Neural progenitor cell (in vitro differentiated cells): ENCODE measurements at regions not wholly inside any gene's neighbourhood (a gene's known extent, or its start where the extent isn't known, plus 50 kb on each side); places are given as distances from the start of the nearest gene placed in this dataset.

Experiments
- DNase-seq: peaks from one replicate; pipeline ENCODE4 v3.0.0-alpha.2; 2016; ENCODE audit warnings: low spot score
- H2AFZ ChIP-seq: fragments of 200-600 bp; sonication (generic); replicated peaks from 2 replicates; pipeline ENCODE4 v1.6.1; 2016; ENCODE audit warnings: antibody characterized with exemption
- H3F3A ChIP-seq: fragments of 200-600 bp; sonication (generic); 2 replicates; pipeline ENCODE4 v1.6.1; 2016; ENCODE audit warnings: antibody characterized with exemption, low read depth
- H3K27ac ChIP-seq: fragments of 200-600 bp; sonication (generic); 2 replicates; pipeline ENCODE4 v1.5.1; 2016; ENCODE audit warnings: mild to moderate bottlenecking
- H3K27me3 ChIP-seq: fragments of 200-600 bp; sonication (generic); 2 replicates; pipeline ENCODE4 v1.6.1; 2016; ENCODE audit warnings: mild to moderate bottlenecking, moderate library complexity
- H3K36me3 ChIP-seq: fragments of 200-600 bp; sonication (generic); 2 replicates; pipeline ENCODE4 v1.5.1; 2016
- H3K4me1 ChIP-seq: fragments of 200-600 bp; sonication (generic); 2 replicates; pipeline ENCODE4 v1.6.1; 2016; ENCODE audit warnings: mixed run types
- H3K4me2 ChIP-seq: fragments of 200-600 bp; sonication (generic); 2 replicates; pipeline ENCODE4 v1.6.1; 2016
- H3K4me3 ChIP-seq: fragments of 200-600 bp; sonication (generic); 2 replicates; pipeline ENCODE4 v1.5.1; 2016
- H3K79me2 ChIP-seq: fragments of 200-600 bp; sonication (generic); 2 replicates; pipeline ENCODE4 v1.6.1; 2016; ENCODE audit warnings: low read depth
- H3K9ac ChIP-seq: fragments of 200-600 bp; sonication (generic); 2 replicates; pipeline ENCODE4 v1.6.1; 2016
- H3K9me3 ChIP-seq: fragments of 200-600 bp; sonication (generic); 2 replicates; pipeline ENCODE4 v1.5.1; 2016; ENCODE audit warnings: low read depth
- H4K20me1 ChIP-seq: fragments of 200-600 bp; sonication (generic); 2 replicates; pipeline ENCODE4 v1.6.1; 2016; ENCODE audit warnings: low read depth
- H3K27ac Mint-ChIP-seq: 3 replicates; pipeline ENCODE4 v1.8.0; 2021; ENCODE audit warnings: mixed read lengths
- H3K27me3 Mint-ChIP-seq: 2 replicates; pipeline ENCODE4 v1.8.0; 2022; ENCODE audit warnings: low read depth, mild to moderate bottlenecking, inconsistent platforms, moderate library complexity, mixed read lengths; ENCODE audit not compliant: insufficient read depth
- H3K36me3 Mint-ChIP-seq: 3 replicates; pipeline ENCODE4 v1.8.0; 2021; ENCODE audit warnings: mixed read lengths
- H3K4me1 Mint-ChIP-seq: 3 replicates; pipeline ENCODE4 v1.8.0; 2021; ENCODE audit warnings: mixed read lengths
- H3K4me3 Mint-ChIP-seq: 3 replicates; pipeline ENCODE4 v1.8.0; 2021; ENCODE audit warnings: mild to moderate bottlenecking, moderate library complexity, mixed read lengths
- H3K9me3 Mint-ChIP-seq: 3 replicates; pipeline ENCODE4 v1.8.0; 2020; ENCODE audit warnings: mixed read lengths
- CTCF ChIP-seq: fragments of 200-600 bp; sonication (generic); IDR thresholded peaks from 2 replicates; pipeline ENCODE4 v1.5.1; 2017; ENCODE audit warnings: antibody characterized with exemption, mild to moderate bottlenecking
- EZH2 ChIP-seq: fragments of 200-600 bp; sonication (generic); IDR thresholded peaks from 2 replicates; pipeline ENCODE4 v1.6.1; 2017; ENCODE audit warnings: antibody characterized with exemption, mild to moderate bottlenecking, moderate library complexity
- EZH2phosphoT487 ChIP-seq: fragments of 200-600 bp; sonication (generic); IDR thresholded peaks from 2 replicates; pipeline ENCODE4 v1.6.1; 2017; ENCODE audit warnings: antibody characterized with exemption

GRCh38 chr2:150023663-150024062, 436.1 kb upstream of the MMADHC start:
- Mint-ChIP-seq H3K27ac (no peak overlapping the region), H3K36me3 (no peaks in the 10 kb centered on the region), H3K4me3 (no peak overlapping the region), H3K27me3 (peaks cover 2% of the 10 kb centered on the region), H3K4me1 (peaks cover 5% of the 10 kb centered on the region), H3K9me3 (no peaks in the 10 kb centered on the region)
- H3K9me3 ChIP-seq = no peaks in the 10 kb centered on the region
- no peak overlapping the region for H2AFZ ChIP-seq
- no peaks in the 10 kb centered on the region for H3K27me3 ChIP-seq
- no peak overlapping the region for H3K9ac ChIP-seq
- no peak overlapping the region for H3K4me2 ChIP-seq
- H3K4me3 ChIP-seq = no peak overlapping the region
- TF ChIP-seq EZH2 = no peak
- TF ChIP-seq EZH2phosphoT487 = no peak
- no peak for TF ChIP-seq CTCF
- H3K79me2 ChIP-seq = no peaks in the 10 kb centered on the region
- peaks cover 17% of the 10 kb centered on the region for H3K4me1 ChIP-seq
- no peaks in the 10 kb centered on the region for H3K36me3 ChIP-seq
- DNase-seq = no peak
- H3F3A ChIP-seq = peaks cover 24% of the 10 kb centered on the region
- H4K20me1 ChIP-seq = no peaks in the 10 kb centered on the region
- H3K27ac ChIP-seq = no peak overlapping the region

- H3K27ac ChIP-seq = no peak overlapping the region
- H3K4me3 ChIP-seq = no peak overlapping the region
- H4K20me1 ChIP-seq = no peaks in the 10 kb centered on the region
- no peak overlapping the region for H3K9ac ChIP-seq
- Mint-ChIP-seq H3K9me3 (no peaks in the 10 kb centered on the region), H3K4me3 (no peak overlapping the region), H3K36me3 (no peaks in the 10 kb centered on the region), H3K4me1 (peaks cover 3% of the 10 kb centered on the region), H3K27ac (no peak overlapping the region), H3K27me3 (peaks cover 2% of the 10 kb centered on the region)
- H3K4me2 ChIP-seq = no peak overlapping the region
- no peaks in the 10 kb centered on the region for H3K36me3 ChIP-seq
- no peak overlapping the region for H2AFZ ChIP-seq
- H3F3A ChIP-seq = peaks cover 24% of the 10 kb centered on the region
- no peaks in the 10 kb centered on the region for H3K9me3 ChIP-seq
- TF ChIP-seq EZH2 (no peak), CTCF (no peak), EZH2phosphoT487 (no peak)
- peak; percentile 25 for DNase-seq
- no peaks in the 10 kb centered on the region for H3K27me3 ChIP-seq
- H3K4me1 ChIP-seq = peaks cover 17% of the 10 kb centered on the region
- no peaks in the 10 kb centered on the region for H3K79me2 ChIP-seq
These were observed 435.5 kb upstream of the MMADHC start for GRCh38 chr2:150023044-150023443.

GRCh38 chr2:150020937-150021673, 433.5 kb upstream of the MMADHC start:
- Histone ChIP-seq H3K27me3 (no peaks in the 10 kb centered on the region), H2AFZ (peak overlapping the region; percentile 36), H3K9me3 (no peaks in the 10 kb centered on the region), H4K20me1 (no peaks in the 10 kb centered on the region), H3K27ac (no peak overlapping the region), H3K4me2 (peak overlapping the region; percentile 20), H3K79me2 (no peaks in the 10 kb centered on the region), H3K36me3 (no peaks in the 10 kb centered on the region), H3K4me3 (no peak overlapping the region), H3K9ac (no peak overlapping the region), H3K4me1 (peaks cover 17% of the 10 kb centered on the region), H3F3A (peaks cover 24% of the 10 kb centered on the region)
- no peak for DNase-seq
- Mint-ChIP-seq H3K36me3 (no peaks in the 10 kb centered on the region), H3K4me1 (peaks cover 3% of the 10 kb centered on the region), H3K27ac (no peak overlapping the region), H3K9me3 (no peaks in the 10 kb centered on the region), H3K27me3 (peaks cover 2% of the 10 kb centered on the region), H3K4me3 (no peak overlapping the region)
- no peak for TF ChIP-seq CTCF
- TF ChIP-seq EZH2 = no peak
- no peak for TF ChIP-seq EZH2phosphoT487
